ENCODE measurements at regions not wholly inside any gene's neighbourhood (a gene's known extent, or its start where the extent isn't known, plus 50 kb on each side); places are given as distances from the start of the nearest gene placed in this dataset.

GRCh38 chr9:99336531-99336930, 114.4 kb downstream of the SEC61B start:
- ATAC-seq, result no peak
- H3K27ac ChIP-seq, result no peak overlapping the region
- no peaks in the 10 kb centered on the region for H3K27me3 ChIP-seq
- no peak for TF ChIP-seq POLR2A (IDR thresholded peaks at IDR 0.05)
- no peak for TF ChIP-seq EP300 (IDR thresholded peaks at IDR 0.05)
- TF ChIP-seq CTCF (IDR thresholded peaks at IDR 0.05), result no peak
- no peak for TF ChIP-seq POLR2AphosphoS5 (IDR thresholded peaks at IDR 0.05)
- H3K36me3 ChIP-seq, result no peaks in the 10 kb centered on the region
- peaks cover 0 to 14% (median 0%) of the 10 kb centered on the region in 3 donors for H3K4me1 ChIP-seq
- no peak overlapping the region for H3K4me3 ChIP-seq
- 80 to 86% methylated on average over 1 of the region's 1 CpG for WGBS, 2 donors (ENCODE audit: low coverage in 1 of 2)
- no peaks in the 10 kb centered on the region for H3K9me3 ChIP-seq

- Histone ChIP-seq H3K27me3 (no peaks in the 10 kb centered on the region), H3K4me3 (no peak overlapping the region), H3K36me3 (no peaks in the 10 kb centered on the region), H3K9me3 (no peaks in the 10 kb centered on the region), H3K4me1 (peaks cover 0 to 14% (median 0%) of the 10 kb centered on the region in 3 donors), H3K27ac (no peak overlapping the region)
- no peak for ATAC-seq
- TF ChIP-seq CTCF (IDR thresholded peaks at IDR 0.05) (no peak), EP300 (IDR thresholded peaks at IDR 0.05) (no peak), POLR2AphosphoS5 (IDR thresholded peaks at IDR 0.05) (no peak), POLR2A (IDR thresholded peaks at IDR 0.05) (no peak)
- 38 to 87% methylated on average over 4 of the region's 8 CpGs for WGBS, 2 donors (ENCODE audit: low coverage in 1 of 2)
Measured at GRCh38 chr9:99340281-99340680, 118.2 kb downstream of the SEC61B start.

- Histone ChIP-seq H3K4me1 (peaks cover 0 to 3% (median 0%) of the 10 kb centered on the region in 3 donors), H3K36me3 (no peaks in the 10 kb centered on the region), H3K27me3 (no peaks in the 10 kb centered on the region), H3K4me3 (no peak overlapping the region), H3K27ac (no peak overlapping the region), H3K9me3 (no peaks in the 10 kb centered on the region)
- 82 to 83% methylated on average over 4 to 5 of the region's 5 CpGs for WGBS, 2 donors (ENCODE audit: low coverage in 1 of 2)
- no peak for TF ChIP-seq CTCF (IDR thresholded peaks at IDR 0.05)
- no peak for TF ChIP-seq EP300 (IDR thresholded peaks at IDR 0.05)
- no peak for TF ChIP-seq POLR2AphosphoS5 (IDR thresholded peaks at IDR 0.05)
- no peak for TF ChIP-seq POLR2A (IDR thresholded peaks at IDR 0.05)
- no peak for ATAC-seq
Measured at GRCh38 chr9:99341686-99342085, 119.6 kb downstream of the SEC61B start.

- no peak for ATAC-seq
- Histone ChIP-seq H3K27me3 (no peaks in the 10 kb centered on the region), H3K9me3 (no peaks in the 10 kb centered on the region), H3K27ac (no peak overlapping the region), H3K36me3 (no peaks in the 10 kb centered on the region), H3K4me3 (no peak overlapping the region), H3K4me1 (no peaks in the 10 kb centered on the region)
- 69 to 92% methylated on average over 1 of the region's 1 CpG for WGBS, 2 donors (ENCODE audit: low coverage in 1 of 2)
- TF ChIP-seq POLR2A (IDR thresholded peaks at IDR 0.05), result no peak
- no peak for TF ChIP-seq EP300 (IDR thresholded peaks at IDR 0.05)
- no peak for TF ChIP-seq POLR2AphosphoS5 (IDR thresholded peaks at IDR 0.05)
- TF ChIP-seq CTCF (IDR thresholded peaks at IDR 0.05), result no peak
Measured at GRCh38 chr9:99345451-99345850, 123.4 kb downstream of the SEC61B start.

GRCh38 chr9:99345942-99346341, 123.9 kb downstream of the SEC61B start:
- Histone ChIP-seq H3K27me3 (no peaks in the 10 kb centered on the region), H3K4me3 (no peak overlapping the region), H3K9me3 (no peaks in the 10 kb centered on the region), H3K36me3 (no peaks in the 10 kb centered on the region), H3K27ac (no peak overlapping the region), H3K4me1 (no peaks in the 10 kb centered on the region)
- no peak for ATAC-seq
- TF ChIP-seq POLR2AphosphoS5 (IDR thresholded peaks at IDR 0.05) (no peak), EP300 (IDR thresholded peaks at IDR 0.05) (no peak), POLR2A (IDR thresholded peaks at IDR 0.05) (no peak), CTCF (IDR thresholded peaks at IDR 0.05) (no peak)
